ENCODE measurements at regions not wholly inside any gene's neighbourhood (a gene's known extent, or its start where the extent isn't known, plus 50 kb on each side); places are given as distances from the start of the nearest gene placed in this dataset.

GRCh38 chr2:241949736-241950412 lies 80.3 kb downstream of the RTP5 start:
- H3K27me3 ChIP-seq (ENCODE audit: control insufficient read depth, insufficient read depth, low read length) = peaks cover 8% of the 10 kb centered on the region
- H3K27ac ChIP-seq (ENCODE audit: low read depth, low read length) = no peak overlapping the region
- peaks cover 19% of the 10 kb centered on the region; the same call in 1 of the 2 replicates for H3K4me1 ChIP-seq (ENCODE audit: control insufficient read depth, insufficient read depth, low read length)
- no peaks in the 10 kb centered on the region for H3K36me3 ChIP-seq (ENCODE audit: control insufficient read depth, insufficient read depth, low read length)
- H3K9me3 ChIP-seq (ENCODE audit: control insufficient read depth, insufficient read depth, low read length) = no peaks in the 10 kb centered on the region
- H3K4me3 ChIP-seq (ENCODE audit: low read depth, low read length) = no peak overlapping the region
- no peak overlapping the region for H3K9ac ChIP-seq (ENCODE audit: low read depth, low read length)

GRCh38 chr2:241950413-241951315 lies 81.1 kb downstream of the RTP5 start:
- H3K9ac ChIP-seq (ENCODE audit: low read depth, low read length) = no peak overlapping the region
- peaks cover 8% of the 10 kb centered on the region for H3K27me3 ChIP-seq (ENCODE audit: control insufficient read depth, insufficient read depth, low read length)
- H3K27ac ChIP-seq (ENCODE audit: low read depth, low read length) = no peak overlapping the region
- H3K4me3 ChIP-seq (ENCODE audit: low read depth, low read length) = no peak overlapping the region
- H3K4me1 ChIP-seq (ENCODE audit: control insufficient read depth, insufficient read depth, low read length) = peaks cover 19% of the 10 kb centered on the region; the same call in 1 of the 2 replicates
- H3K36me3 ChIP-seq (ENCODE audit: control insufficient read depth, insufficient read depth, low read length) = no peaks in the 10 kb centered on the region
- H3K9me3 ChIP-seq (ENCODE audit: control insufficient read depth, insufficient read depth, low read length) = no peaks in the 10 kb centered on the region

GRCh38 chr2:241951316-241951700 lies 81.8 kb downstream of the RTP5 start:
- Histone ChIP-seq H3K27me3 (ENCODE audit: control insufficient read depth, insufficient read depth, low read length) (peaks cover 8% of the 10 kb centered on the region), H3K4me1 (ENCODE audit: control insufficient read depth, insufficient read depth, low read length) (peaks cover 15% of the 10 kb centered on the region; the same call in 1 of the 2 replicates), H3K9me3 (ENCODE audit: control insufficient read depth, insufficient read depth, low read length) (no peaks in the 10 kb centered on the region; the same call in 1 of the 2 replicates), H3K27ac (ENCODE audit: low read depth, low read length) (no peak overlapping the region), H3K9ac (ENCODE audit: low read depth, low read length) (no peak overlapping the region), H3K36me3 (ENCODE audit: control insufficient read depth, insufficient read depth, low read length) (no peaks in the 10 kb centered on the region), H3K4me3 (ENCODE audit: low read depth, low read length) (no peak overlapping the region)

GRCh38 chr2:241951920-241952319 lies 82.4 kb downstream of the RTP5 start:
- no peak overlapping the region for H3K9ac ChIP-seq (ENCODE audit: low read depth, low read length)

GRCh38 chr2:241952816-241953215 lies 83.3 kb downstream of the RTP5 start:
- no peaks in the 10 kb centered on the region for H3K36me3 ChIP-seq (ENCODE audit: control insufficient read depth, insufficient read depth, low read length)
- H3K27ac ChIP-seq (ENCODE audit: low read depth, low read length) = no peak overlapping the region
- 0 out of 2 replicates have a peak, but pooled peaks cover 8% of the 10 kb centered on the region for H3K4me1 ChIP-seq (ENCODE audit: control insufficient read depth, insufficient read depth, low read length)
- H3K9me3 ChIP-seq (ENCODE audit: control insufficient read depth, insufficient read depth, low read length) = no peaks in the 10 kb centered on the region; the same call in 1 of the 2 replicates
- H3K27me3 ChIP-seq (ENCODE audit: control insufficient read depth, insufficient read depth, low read length) = no peaks in the 10 kb centered on the region
- no peak overlapping the region for H3K9ac ChIP-seq (ENCODE audit: low read depth, low read length)
- H3K4me3 ChIP-seq (ENCODE audit: low read depth, low read length) = no peak overlapping the region

More at GRCh38 chr2:241951920-241952319, 82.4 kb downstream of the RTP5 start:
- Histone ChIP-seq H3K4me1 (ENCODE audit: control insufficient read depth, insufficient read depth, low read length) (peaks cover 9% of the 10 kb centered on the region; the same call in 1 of the 2 replicates), H3K4me3 (ENCODE audit: low read depth, low read length) (no peak overlapping the region), H3K27me3 (ENCODE audit: control insufficient read depth, insufficient read depth, low read length) (peaks cover 2% of the 10 kb centered on the region), H3K9me3 (ENCODE audit: control insufficient read depth, insufficient read depth, low read length) (no peaks in the 10 kb centered on the region; the same call in 1 of the 2 replicates), H3K27ac (ENCODE audit: low read depth, low read length) (no peak overlapping the region), H3K36me3 (ENCODE audit: control insufficient read depth, insufficient read depth, low read length) (no peaks in the 10 kb centered on the region)

GRCh38 chr2:241953324-241953928 lies 83.9 kb downstream of the RTP5 start:
- H3K4me1 ChIP-seq (ENCODE audit: control insufficient read depth, insufficient read depth, low read length) = 0 out of 2 replicates have a peak, but pooled peaks cover 8% of the 10 kb centered on the region
- no peaks in the 10 kb centered on the region for H3K27me3 ChIP-seq (ENCODE audit: control insufficient read depth, insufficient read depth, low read length)
- H3K27ac ChIP-seq (ENCODE audit: low read depth, low read length) = no peak overlapping the region

GRCh38 chr2:241956521-241957110 lies 87.1 kb downstream of the RTP5 start:
- no peaks in the 10 kb centered on the region; the same call in 1 of the 2 replicates for H3K9me3 ChIP-seq (ENCODE audit: control insufficient read depth, insufficient read depth, low read length)
- H3K4me1 ChIP-seq (ENCODE audit: control insufficient read depth, insufficient read depth, low read length) = no peaks in the 10 kb centered on the region
- no peaks in the 10 kb centered on the region for H3K27me3 ChIP-seq (ENCODE audit: control insufficient read depth, insufficient read depth, low read length)
- no peaks in the 10 kb centered on the region for H3K36me3 ChIP-seq (ENCODE audit: control insufficient read depth, insufficient read depth, low read length)
- no peak overlapping the region for H3K4me3 ChIP-seq (ENCODE audit: low read depth, low read length)
- H3K27ac ChIP-seq (ENCODE audit: low read depth, low read length) = no peak overlapping the region
- no peak overlapping the region for H3K9ac ChIP-seq (ENCODE audit: low read depth, low read length)

More at GRCh38 chr2:241953324-241953928, 83.9 kb downstream of the RTP5 start:
- Histone ChIP-seq H3K9ac (ENCODE audit: low read depth, low read length) (no peak overlapping the region), H3K9me3 (ENCODE audit: control insufficient read depth, insufficient read depth, low read length) (no peaks in the 10 kb centered on the region; the same call in 1 of the 2 replicates), H3K36me3 (ENCODE audit: control insufficient read depth, insufficient read depth, low read length) (no peaks in the 10 kb centered on the region), H3K4me3 (ENCODE audit: low read depth, low read length) (no peak overlapping the region)

- H3K4me1 ChIP-seq (ENCODE audit: control insufficient read depth, insufficient read depth, low read length) = no peaks in the 10 kb centered on the region
- H3K9ac ChIP-seq (ENCODE audit: low read depth, low read length) = no peak overlapping the region
- no peak overlapping the region for H3K4me3 ChIP-seq (ENCODE audit: low read depth, low read length)
- H3K27ac ChIP-seq (ENCODE audit: low read depth, low read length) = no peak overlapping the region
- H3K27me3 ChIP-seq (ENCODE audit: control insufficient read depth, insufficient read depth, low read length) = no peaks in the 10 kb centered on the region
- H3K36me3 ChIP-seq (ENCODE audit: control insufficient read depth, insufficient read depth, low read length) = no peaks in the 10 kb centered on the region
- no peaks in the 10 kb centered on the region; the same call in 1 of the 2 replicates for H3K9me3 ChIP-seq (ENCODE audit: control insufficient read depth, insufficient read depth, low read length)
These were observed 87.7 kb downstream of the RTP5 start for GRCh38 chr2:241957276-241957675.

GRCh38 chr2:241958818-241959545 lies 89.5 kb downstream of the RTP5 start:
- Histone ChIP-seq H3K4me3 (ENCODE audit: low read depth, low read length) (no peak overlapping the region), H3K27ac (ENCODE audit: low read depth, low read length) (no peak overlapping the region), H3K27me3 (ENCODE audit: control insufficient read depth, insufficient read depth, low read length) (no peaks in the 10 kb centered on the region), H3K9me3 (ENCODE audit: control insufficient read depth, insufficient read depth, low read length) (no peaks in the 10 kb centered on the region; the same call in 1 of the 2 replicates), H3K9ac (ENCODE audit: low read depth, low read length) (no peak overlapping the region), H3K36me3 (ENCODE audit: control insufficient read depth, insufficient read depth, low read length) (no peaks in the 10 kb centered on the region), H3K4me1 (ENCODE audit: control insufficient read depth, insufficient read depth, low read length) (no peaks in the 10 kb centered on the region)

- H3K9me3 ChIP-seq (ENCODE audit: control insufficient read depth, insufficient read depth, low read length) = no peaks in the 10 kb centered on the region; the same call in 1 of the 2 replicates
- no peaks in the 10 kb centered on the region for H3K36me3 ChIP-seq (ENCODE audit: control insufficient read depth, insufficient read depth, low read length)
- no peaks in the 10 kb centered on the region for H3K4me1 ChIP-seq (ENCODE audit: control insufficient read depth, insufficient read depth, low read length)
- no peak overlapping the region for H3K4me3 ChIP-seq (ENCODE audit: low read depth, low read length)
- H3K27ac ChIP-seq (ENCODE audit: low read depth, low read length) = no peak overlapping the region
- no peaks in the 10 kb centered on the region for H3K27me3 ChIP-seq (ENCODE audit: control insufficient read depth, insufficient read depth, low read length)
- H3K9ac ChIP-seq (ENCODE audit: low read depth, low read length) = no peak overlapping the region
These were observed 90.3 kb downstream of the RTP5 start for GRCh38 chr2:241959751-241960269.

Data from HUES48 (cell line).